Neural cell (in vitro differentiated cells): ENCODE measurements at regions not wholly inside any gene's neighbourhood (a gene's known extent, or its start where the extent isn't known, plus 50 kb on each side); places are given as distances from the start of the nearest gene placed in this dataset.

Experiments used
- H2AFZ ChIP-seq: fragments of 200-600, 300-800 bp; sonication (generic), shearing (Covaris generic); 2 replicates; pipeline ENCODE4 v1.6.0; 2014; ENCODE audit warnings: low read depth, mild to moderate bottlenecking, antibody characterized with exemption, low read length, moderate library complexity
- H3F3A ChIP-seq: fragments of 200-600 bp; shearing (Covaris generic); 2 replicates; pipeline ENCODE4 v1.6.1; 2016; ENCODE audit warnings: mild to moderate bottlenecking, moderate library complexity, mixed read lengths, antibody characterized with exemption, low read length; ENCODE audit not compliant: insufficient read depth, poor library complexity, severe bottlenecking
- H3K27ac ChIP-seq: fragments of 200-600, 300-800 bp; sonication (generic), shearing (Covaris generic); 2 replicates; pipeline ENCODE4 v1.5.1; 2014; ENCODE audit warnings: mild to moderate bottlenecking, low read length, moderate library complexity
- H3K27me3 ChIP-seq: fragments of 300-800, 200-600 bp; sonication (generic), shearing (Covaris generic); 2 replicates; pipeline ENCODE4 v1.6.0; 2014; ENCODE audit warnings: mild to moderate bottlenecking, low read depth, low read length, moderate library complexity; ENCODE audit not compliant: insufficient read depth
- H3K36me3 ChIP-seq: fragments of 300-800, 200-600 bp; sonication (generic), shearing (Covaris generic); 2 replicates; pipeline ENCODE4 v1.5.1; 2014; ENCODE audit warnings: mild to moderate bottlenecking, antibody characterized with exemption, low read length, moderate library complexity; ENCODE audit not compliant: insufficient read depth
- H3K4me2 ChIP-seq: fragments of 300-800, 200-600 bp; sonication (generic), shearing (Covaris generic); 2 replicates; pipeline ENCODE4 v1.6.0; 2014; ENCODE audit warnings: mild to moderate bottlenecking, low read length
- H3K4me3 ChIP-seq: fragments of 300-800, 200-600 bp; sonication (generic), shearing (Covaris generic); 2 replicates; pipeline ENCODE4 v1.5.1; 2014; ENCODE audit warnings: mild to moderate bottlenecking, low read length, moderate library complexity
- H3K79me2 ChIP-seq: fragments of 200-600 bp; shearing (Covaris generic); replicated peaks from 2 replicates; pipeline ENCODE4 v1.6.0; 2014; ENCODE audit warnings: mild to moderate bottlenecking, low read length, moderate library complexity; ENCODE audit not compliant: insufficient read depth
- H3K9ac ChIP-seq: fragments of 300-800, 200-600 bp; sonication (generic), shearing (Covaris generic); 2 replicates; pipeline ENCODE4 v1.6.1; 2016; ENCODE audit warnings: mild to moderate bottlenecking, low read length, mixed read lengths
- H3K9me2 ChIP-seq: fragments of 200-600 bp; shearing (Covaris generic); 2 replicates; pipeline ENCODE4 v1.6.1; 2016; ENCODE audit warnings: mild to moderate bottlenecking, low read length, mixed read lengths; ENCODE audit not compliant: insufficient read depth
- H3K9me3 ChIP-seq: fragments of 200-600, 300-800 bp; sonication (generic), shearing (Covaris generic); 2 replicates; pipeline ENCODE4 v1.6.1; 2016; ENCODE audit warnings: mild to moderate bottlenecking, mixed run types, low read length, moderate library complexity, mixed read lengths
- H4K20me1 ChIP-seq: fragments of 200-600 bp; shearing (Covaris generic); 2 replicates; pipeline ENCODE4 v1.6.1; 2016; ENCODE audit warnings: mild to moderate bottlenecking, mixed run types; ENCODE audit not compliant: insufficient read depth
- EP300 ChIP-seq: fragments of 450-650 bp; conservative IDR thresholded peaks from 2 replicates; pipeline ENCODE4 v1.6.1; 2014; ENCODE audit warnings: antibody characterized with exemption, mild to moderate bottlenecking, moderate library complexity; ENCODE audit not compliant: poor library complexity, severe bottlenecking
- EZH2 ChIP-seq: fragments of 200-600, 300-800 bp; shearing (Covaris generic), sonication (generic); IDR thresholded peaks from 2 replicates; pipeline ENCODE4 v1.6.1; 2014; ENCODE audit warnings: antibody characterized with exemption, low read length, borderline replicate concordance, mild to moderate bottlenecking; ENCODE audit not compliant: insufficient read depth, poor library complexity, severe bottlenecking
- MXI1 ChIP-seq: fragments of 450-650 bp; conservative IDR thresholded peaks from 2 replicates; pipeline ENCODE4 v1.6.1; 2014; ENCODE audit warnings: antibody characterized with exemption, mild to moderate bottlenecking; ENCODE audit not compliant: poor library complexity, severe bottlenecking
- POLR2AphosphoS5 ChIP-seq: IDR thresholded peaks from 2 replicates; pipeline ENCODE4 v1.6.1; 2012
- RAD21 ChIP-seq: fragments of 450-650 bp; conservative IDR thresholded peaks from 2 replicates; pipeline ENCODE4 v1.6.1; 2014; ENCODE audit warnings: antibody characterized with exemption, mild to moderate bottlenecking, moderate library complexity
- SMC3 ChIP-seq: fragments of 450-650 bp; conservative IDR thresholded peaks from 2 replicates; pipeline ENCODE4 v1.6.1; 2014; ENCODE audit warnings: antibody characterized with exemption, mild to moderate bottlenecking, moderate library complexity; ENCODE audit not compliant: poor library complexity
- TAF1 ChIP-seq: IDR thresholded peaks from 2 replicates; pipeline ENCODE4 v1.6.1; 2012; ENCODE audit warnings: low read depth
- TF ChIP-seq, protein P1 (sequence below): fragments of 450-650 bp; IDR thresholded peaks from 2 replicates; pipeline ENCODE4 v1.5.1; 2014; ENCODE audit warnings: antibody characterized with exemption, mild to moderate bottlenecking, moderate library complexity; ENCODE audit not compliant: poor library complexity, severe bottlenecking
- TF ChIP-seq, protein P2 (sequence below): IDR thresholded peaks from 2 replicates; pipeline ENCODE4 v1.6.1; 2012; ENCODE audit warnings: borderline replicate concordance

DNA sequence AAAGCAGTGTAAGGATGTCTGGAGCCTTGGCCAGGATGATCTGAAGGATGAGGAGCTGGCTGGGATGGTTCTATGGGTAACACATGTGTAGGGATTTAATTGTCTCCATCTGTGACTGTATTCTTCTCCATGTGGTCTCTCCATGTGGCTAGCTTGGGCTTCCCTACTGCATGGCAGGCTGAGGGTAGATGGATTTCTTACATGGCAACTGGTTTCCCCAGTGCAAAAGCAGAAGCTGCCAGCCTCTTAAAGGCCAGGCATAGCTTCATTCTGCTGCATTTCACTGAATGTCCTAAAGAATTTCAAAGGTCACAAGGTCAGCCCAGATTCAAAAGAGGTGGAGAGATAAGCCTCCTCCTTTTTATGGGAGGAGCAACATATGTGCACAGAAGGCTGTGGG, 61.7 kb downstream of the XCL2 start:
- no peaks in the 10 kb centered on the region for H3K9me3 ChIP-seq
- H4K20me1 ChIP-seq, result no peaks in the 10 kb centered on the region
- no peak overlapping the region for H2AFZ ChIP-seq
- no peak overlapping the region for H3K9ac ChIP-seq
- no peaks in the 10 kb centered on the region for H3K79me2 ChIP-seq
- no peak overlapping the region for H3K4me2 ChIP-seq
- no peaks in the 10 kb centered on the region for H3K27me3 ChIP-seq
- H3K27ac ChIP-seq, result no peak overlapping the region
- no peaks in the 10 kb centered on the region for H3K36me3 ChIP-seq
- no peaks in the 10 kb centered on the region for H3K9me2 ChIP-seq
- no peaks in the 10 kb centered on the region for H3F3A ChIP-seq
- no peak for TF ChIP-seq EZH2
- no peak for TF ChIP-seq MXI1
- TF ChIP-seq, protein P1, sequence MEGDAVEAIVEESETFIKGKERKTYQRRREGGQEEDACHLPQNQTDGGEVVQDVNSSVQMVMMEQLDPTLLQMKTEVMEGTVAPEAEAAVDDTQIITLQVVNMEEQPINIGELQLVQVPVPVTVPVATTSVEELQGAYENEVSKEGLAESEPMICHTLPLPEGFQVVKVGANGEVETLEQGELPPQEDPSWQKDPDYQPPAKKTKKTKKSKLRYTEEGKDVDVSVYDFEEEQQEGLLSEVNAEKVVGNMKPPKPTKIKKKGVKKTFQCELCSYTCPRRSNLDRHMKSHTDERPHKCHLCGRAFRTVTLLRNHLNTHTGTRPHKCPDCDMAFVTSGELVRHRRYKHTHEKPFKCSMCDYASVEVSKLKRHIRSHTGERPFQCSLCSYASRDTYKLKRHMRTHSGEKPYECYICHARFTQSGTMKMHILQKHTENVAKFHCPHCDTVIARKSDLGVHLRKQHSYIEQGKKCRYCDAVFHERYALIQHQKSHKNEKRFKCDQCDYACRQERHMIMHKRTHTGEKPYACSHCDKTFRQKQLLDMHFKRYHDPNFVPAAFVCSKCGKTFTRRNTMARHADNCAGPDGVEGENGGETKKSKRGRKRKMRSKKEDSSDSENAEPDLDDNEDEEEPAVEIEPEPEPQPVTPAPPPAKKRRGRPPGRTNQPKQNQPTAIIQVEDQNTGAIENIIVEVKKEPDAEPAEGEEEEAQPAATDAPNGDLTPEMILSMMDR, result no peak
- TF ChIP-seq RAD21, result no peak
- no peak for TF ChIP-seq EP300
- TF ChIP-seq SMC3, result no peak
- no peak overlapping the region for H3K4me3 ChIP-seq

DNA sequence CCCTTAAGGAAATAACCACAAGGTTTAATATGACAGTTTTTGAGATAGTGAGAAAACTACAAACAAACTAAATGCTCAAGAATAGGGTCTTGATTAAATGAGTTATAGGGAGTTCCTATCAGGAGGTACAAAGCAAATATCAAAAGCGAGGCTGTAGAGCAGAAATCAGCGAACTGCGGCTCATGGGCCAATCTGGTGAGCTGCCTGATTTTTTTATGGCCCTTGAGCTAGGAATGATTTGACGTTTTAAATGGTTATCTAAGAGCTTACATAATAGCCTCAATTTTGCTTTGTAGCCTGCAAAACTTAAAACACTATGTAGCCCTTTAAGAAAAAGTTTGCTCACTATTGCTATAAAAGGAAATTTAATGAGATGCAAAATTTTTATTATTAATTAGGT, 62.2 kb downstream of the XCL2 start:
- no peak overlapping the region for H2AFZ ChIP-seq
- no peaks in the 10 kb centered on the region for H3K27me3 ChIP-seq
- H3K27ac ChIP-seq, result no peak overlapping the region
- no peaks in the 10 kb centered on the region for H4K20me1 ChIP-seq
- no peaks in the 10 kb centered on the region for H3K9me3 ChIP-seq
- H3K9me2 ChIP-seq, result no peaks in the 10 kb centered on the region
- TF ChIP-seq MXI1 (no peak), EZH2 (no peak), RAD21 (no peak), EP300 (no peak), TAF1 (no peak), POLR2AphosphoS5 (no peak), SMC3 (no peak)
- TF ChIP-seq, protein P2, sequence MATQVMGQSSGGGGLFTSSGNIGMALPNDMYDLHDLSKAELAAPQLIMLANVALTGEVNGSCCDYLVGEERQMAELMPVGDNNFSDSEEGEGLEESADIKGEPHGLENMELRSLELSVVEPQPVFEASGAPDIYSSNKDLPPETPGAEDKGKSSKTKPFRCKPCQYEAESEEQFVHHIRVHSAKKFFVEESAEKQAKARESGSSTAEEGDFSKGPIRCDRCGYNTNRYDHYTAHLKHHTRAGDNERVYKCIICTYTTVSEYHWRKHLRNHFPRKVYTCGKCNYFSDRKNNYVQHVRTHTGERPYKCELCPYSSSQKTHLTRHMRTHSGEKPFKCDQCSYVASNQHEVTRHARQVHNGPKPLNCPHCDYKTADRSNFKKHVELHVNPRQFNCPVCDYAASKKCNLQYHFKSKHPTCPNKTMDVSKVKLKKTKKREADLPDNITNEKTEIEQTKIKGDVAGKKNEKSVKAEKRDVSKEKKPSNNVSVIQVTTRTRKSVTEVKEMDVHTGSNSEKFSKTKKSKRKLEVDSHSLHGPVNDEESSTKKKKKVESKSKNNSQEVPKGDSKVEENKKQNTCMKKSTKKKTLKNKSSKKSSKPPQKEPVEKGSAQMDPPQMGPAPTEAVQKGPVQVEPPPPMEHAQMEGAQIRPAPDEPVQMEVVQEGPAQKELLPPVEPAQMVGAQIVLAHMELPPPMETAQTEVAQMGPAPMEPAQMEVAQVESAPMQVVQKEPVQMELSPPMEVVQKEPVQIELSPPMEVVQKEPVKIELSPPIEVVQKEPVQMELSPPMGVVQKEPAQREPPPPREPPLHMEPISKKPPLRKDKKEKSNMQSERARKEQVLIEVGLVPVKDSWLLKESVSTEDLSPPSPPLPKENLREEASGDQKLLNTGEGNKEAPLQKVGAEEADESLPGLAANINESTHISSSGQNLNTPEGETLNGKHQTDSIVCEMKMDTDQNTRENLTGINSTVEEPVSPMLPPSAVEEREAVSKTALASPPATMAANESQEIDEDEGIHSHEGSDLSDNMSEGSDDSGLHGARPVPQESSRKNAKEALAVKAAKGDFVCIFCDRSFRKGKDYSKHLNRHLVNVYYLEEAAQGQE, result no peak
- TF ChIP-seq, protein P1, result no peak
- no peak overlapping the region for H3K9ac ChIP-seq
- H3K4me2 ChIP-seq, result no peak overlapping the region
- H3K79me2 ChIP-seq, result no peaks in the 10 kb centered on the region
- H3K36me3 ChIP-seq, result no peaks in the 10 kb centered on the region
- no peaks in the 10 kb centered on the region for H3F3A ChIP-seq
- H3K4me3 ChIP-seq, result no peak overlapping the region
